Fibroblast of skin of right quadriceps (primary cell): ENCODE measurements at regions not wholly inside any gene's neighbourhood (a gene's known extent, or its start where the extent isn't known, plus 50 kb on each side); places are given as distances from the start of the nearest gene placed in this dataset.
"Not testable (repeated sequence)": the region's sequence is repeated elsewhere in the genome, so short reads cannot be mapped to it uniquely, and the experiment has no call there.

Source experiments
- DNase-seq: peaks from one replicate; pipeline ENCODE4 v3.0.0-alpha.2; 2013

DNA sequence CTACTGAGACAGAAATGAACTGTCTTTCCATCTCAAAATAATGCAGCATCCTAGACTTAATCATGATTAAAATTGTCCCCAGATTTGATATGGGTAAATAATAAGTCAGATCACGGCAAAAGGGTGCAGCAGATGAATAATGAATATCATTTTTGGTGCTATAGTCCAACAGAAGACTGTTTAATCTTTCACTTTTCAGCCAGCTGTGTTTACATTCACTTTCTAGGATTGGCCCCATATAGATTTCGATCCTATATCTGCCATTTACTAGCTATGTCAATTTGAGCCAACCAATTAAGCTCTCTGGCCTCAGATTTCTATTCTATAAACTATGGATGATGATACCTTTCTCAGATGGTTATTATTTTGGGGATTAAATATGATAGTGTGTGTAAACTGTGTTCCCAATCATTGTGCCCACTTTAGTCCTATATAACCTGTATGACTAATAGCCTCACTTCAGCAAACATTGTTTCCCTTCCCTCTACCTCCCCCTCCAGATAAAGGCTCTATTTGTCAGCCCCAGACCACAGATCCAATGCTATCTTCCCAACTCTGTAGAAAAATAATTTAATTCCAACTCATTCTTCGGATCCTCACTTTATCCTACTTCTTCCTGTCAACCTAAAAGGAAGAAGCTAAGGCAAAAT, 53.6 kb upstream of the NT5E start:
- no peak for DNase-seq

DNA sequence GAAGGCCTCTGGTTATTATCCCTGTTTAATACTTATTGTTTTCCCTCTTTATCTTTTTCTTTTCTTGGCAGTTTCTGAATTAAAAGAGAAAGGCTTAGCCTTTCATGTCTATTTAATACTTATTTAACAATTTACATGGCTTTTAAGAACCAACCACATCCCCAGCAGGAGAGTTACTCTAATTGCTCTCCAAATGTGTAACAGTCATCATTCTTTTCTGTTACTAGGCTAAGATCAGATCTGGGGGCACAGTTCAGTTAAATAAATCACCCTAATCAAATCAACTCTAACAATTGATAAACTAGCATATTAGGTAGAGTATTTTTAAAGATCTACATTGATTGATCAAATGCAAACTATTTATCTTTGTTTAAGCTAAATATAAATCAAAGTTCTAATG, 54.1 kb upstream of the NT5E start:
- DNase-seq: no peak

DNA sequence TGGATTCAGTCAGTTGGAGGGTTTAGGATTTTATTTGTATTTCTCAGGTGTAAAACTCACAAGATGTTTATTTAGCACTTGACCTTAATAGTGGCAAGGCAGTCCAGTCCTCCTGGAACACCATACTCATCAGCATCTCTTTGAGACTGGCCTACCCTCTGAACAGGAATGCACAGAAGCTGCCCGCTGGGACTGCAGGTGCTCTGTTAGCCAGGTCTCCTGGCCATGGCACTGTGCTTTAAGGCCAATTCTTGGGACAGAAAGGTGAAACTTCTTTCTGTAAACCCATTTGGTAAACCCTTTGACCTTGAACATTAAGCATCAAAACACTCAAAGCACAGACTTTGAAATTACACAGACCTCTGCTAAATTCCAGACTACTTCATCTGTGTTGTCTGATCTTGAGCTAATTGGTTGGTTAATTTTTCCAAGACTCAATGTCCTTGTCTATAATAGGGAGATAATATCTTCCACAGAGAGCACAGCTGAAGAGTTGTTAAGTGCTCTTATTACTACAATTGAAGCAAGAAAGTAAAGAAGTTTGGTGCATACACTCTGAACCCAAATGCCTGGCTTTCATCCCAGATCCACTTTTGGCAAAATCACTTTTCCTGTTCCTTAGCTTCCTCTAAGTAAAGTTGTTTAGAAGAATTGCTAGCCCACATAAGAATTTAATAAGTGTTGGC, 54.9 kb upstream of the NT5E start:
- DNase-seq: no peak

DNA sequence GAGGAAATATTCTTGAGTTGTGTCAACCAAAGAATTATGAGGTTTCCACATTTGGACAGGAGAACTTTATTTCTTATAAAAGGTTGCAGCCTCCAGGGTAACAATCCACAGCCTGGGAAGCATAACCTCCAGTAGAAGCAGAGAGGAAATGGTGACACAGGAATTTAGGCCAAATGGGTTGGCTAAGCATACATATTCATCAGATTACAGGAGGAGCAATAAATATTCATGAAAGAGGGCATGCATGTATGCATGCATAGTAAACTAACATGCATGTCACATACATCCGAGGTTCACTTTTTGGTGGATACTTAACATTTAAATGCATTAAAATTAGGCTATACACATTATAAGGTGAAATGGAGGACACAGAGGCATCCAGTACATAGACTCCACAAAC, 55.7 kb upstream of the NT5E start:
- no peak for DNase-seq

DNA sequence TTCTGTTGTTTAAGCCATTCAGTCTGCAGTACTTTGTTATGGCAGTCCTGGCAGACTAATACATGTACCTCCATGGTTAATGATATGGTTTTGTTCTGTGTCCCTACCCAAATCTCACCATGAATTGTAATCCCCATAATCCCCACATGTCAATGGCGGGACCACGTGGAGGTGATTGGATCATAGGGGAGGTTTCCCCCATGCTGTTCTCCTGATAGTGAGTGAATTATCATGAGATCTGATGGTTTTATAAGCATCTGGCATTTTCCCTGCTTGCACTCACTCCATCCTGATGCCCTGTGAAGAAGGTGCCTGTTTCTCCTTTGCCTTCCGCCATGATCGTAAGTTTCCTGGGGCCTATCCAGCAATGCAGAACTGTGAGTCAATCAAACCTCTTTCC, 57.5 kb upstream of the NT5E start:
- DNase-seq: no peak

DNA sequence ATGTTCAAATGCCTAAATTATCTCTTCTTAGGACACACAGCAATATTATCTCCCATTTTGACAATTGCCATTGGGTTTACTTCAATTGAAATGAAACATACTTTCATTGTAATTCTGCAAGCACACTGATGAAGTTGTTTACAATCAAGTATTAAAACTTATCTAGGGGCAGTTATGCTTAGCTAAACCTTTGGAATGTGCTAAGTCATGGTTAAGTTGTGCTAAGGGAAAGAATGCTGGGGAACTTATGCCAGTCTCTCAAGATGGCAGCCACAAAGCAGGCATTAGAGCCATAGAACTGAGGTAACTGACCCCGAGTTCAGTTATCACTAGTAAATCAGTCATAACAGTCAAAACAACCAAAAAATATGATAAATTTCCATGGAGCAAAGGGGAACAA, 59.1 kb upstream of the NT5E start:
- DNase-seq: peak; percentile 27

DNA sequence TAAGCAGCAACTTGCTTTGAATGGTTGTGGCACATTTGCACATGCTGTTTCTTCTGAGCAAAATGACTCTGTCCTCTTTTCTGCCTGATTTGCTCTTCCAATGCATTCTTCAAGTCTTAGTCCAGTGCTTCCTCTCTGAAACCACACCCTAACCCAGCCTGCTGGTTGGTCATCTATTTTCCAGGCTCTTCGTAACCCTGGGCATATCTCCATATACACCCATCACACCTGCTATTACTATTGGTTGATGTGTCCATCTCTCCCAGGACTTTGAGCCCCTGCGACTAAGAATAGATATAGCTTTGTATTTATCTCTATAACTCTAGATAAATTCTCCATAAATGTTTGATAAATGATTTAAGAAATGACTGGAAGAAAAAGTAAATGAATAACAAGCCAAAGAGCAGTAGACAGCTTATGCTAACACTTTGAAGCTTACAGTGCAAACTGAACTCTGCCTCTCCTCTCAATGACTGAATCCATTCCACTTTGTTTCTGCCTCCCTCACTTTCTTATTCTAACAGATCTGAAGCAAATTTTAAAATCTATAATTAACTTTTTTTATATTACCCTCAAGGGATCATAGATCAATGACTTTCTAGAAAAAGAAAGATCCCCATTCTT, 59.7 kb upstream of the NT5E start:
- DNase-seq: no peak

DNA sequence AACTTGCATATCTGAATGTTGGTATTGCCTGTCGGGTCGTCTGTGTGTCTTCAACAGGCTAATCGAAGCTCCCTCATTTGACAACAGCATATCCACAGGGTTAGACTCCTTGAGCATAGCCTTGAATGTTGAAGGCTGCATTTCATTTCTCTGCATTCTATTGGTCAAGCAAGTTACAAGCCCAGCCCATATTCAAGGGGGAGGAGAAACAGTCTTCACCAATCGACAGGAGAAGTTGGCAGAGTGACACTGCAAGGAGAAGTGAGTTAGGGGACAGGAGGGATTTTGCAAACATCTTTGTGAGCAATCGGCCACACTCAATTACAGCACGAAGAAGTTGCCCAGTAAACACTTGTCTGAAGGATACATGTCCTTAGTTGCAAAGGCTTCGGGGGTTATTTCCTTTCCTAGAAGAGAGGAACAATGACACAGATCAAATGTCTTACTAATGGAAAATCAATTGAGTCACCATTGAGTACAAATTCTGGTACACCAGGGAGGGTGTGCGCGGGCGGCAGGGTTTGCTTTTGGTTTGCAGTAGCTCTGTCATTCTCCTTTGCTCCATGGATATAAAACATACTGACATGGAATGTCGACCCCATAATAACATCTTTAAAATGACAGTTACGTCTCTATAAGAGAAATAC, 60.6 kb upstream of the NT5E start:
- no peak for DNase-seq

DNA sequence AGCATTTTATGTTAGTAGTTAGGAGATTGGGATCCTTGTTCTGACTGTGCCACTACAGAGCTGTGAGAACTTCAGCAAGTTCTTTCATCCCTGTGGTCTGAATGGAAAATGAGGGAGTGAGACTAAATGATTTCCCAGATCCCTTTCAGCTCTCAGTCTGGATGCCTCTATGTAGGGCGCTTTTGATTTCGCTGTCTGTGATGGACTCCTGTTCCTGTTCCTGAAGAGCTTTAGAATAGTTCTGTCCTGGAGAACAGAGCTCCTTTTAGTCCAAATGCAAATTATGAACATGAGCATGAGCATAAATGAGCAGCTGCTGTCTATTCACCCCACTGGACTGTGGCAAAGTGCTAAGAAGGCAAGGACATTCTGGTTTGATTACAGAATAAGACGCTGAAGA, 61.4 kb upstream of the NT5E start:
- DNase-seq: no peak

DNA sequence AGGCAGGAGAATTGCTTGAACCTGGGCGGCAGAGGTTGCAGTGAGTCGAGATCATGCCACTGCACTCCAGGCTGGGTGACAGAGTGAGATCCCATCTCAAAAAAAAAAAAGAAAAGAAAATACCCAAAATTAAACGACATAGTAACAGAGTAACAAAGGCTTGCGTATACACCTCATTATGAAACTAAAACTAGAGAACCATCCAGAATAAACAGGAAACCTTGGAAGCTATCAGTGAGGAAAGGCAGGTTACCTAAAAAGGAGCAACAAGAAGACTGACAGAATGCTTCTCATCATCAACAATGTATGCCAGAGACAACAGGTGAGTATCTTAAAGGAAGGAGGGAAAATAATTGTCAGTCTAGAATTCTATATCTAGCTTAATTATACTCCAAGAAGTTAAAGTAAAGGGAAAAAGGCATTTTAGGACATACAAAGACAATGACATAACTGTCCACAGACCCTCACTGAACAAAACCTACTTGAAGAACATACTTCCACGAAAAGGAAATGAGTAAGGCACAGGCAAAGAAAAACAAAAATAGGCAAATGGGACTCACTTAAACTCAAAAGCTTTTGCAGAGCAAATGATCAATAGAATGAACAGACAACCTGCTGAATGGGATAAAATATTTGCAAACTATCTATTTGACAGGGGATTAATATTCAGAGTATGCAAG, 64.1 kb upstream of the NT5E start:
- DNase-seq: no peak

DNA sequence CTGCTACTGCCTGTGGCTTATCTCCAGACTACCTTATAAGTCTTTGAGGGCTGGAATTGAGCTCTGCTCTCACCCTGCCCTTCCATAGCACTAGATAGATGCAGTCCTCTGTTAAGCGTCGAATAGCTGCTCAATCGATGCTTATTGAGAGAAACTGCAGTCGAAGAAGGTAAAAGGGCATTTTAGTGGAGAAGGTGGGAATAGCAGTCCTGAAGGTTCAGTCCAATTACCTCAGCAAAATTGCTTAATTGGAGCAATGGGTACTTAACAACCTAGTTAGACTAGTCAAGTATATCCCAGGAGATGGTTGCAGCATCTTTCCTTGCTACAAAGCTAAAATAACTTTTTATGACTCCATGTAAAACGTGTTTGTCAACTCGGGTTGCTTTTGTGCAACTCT, 66.8 kb upstream of the NT5E start:
- DNase-seq: no peak

DNA sequence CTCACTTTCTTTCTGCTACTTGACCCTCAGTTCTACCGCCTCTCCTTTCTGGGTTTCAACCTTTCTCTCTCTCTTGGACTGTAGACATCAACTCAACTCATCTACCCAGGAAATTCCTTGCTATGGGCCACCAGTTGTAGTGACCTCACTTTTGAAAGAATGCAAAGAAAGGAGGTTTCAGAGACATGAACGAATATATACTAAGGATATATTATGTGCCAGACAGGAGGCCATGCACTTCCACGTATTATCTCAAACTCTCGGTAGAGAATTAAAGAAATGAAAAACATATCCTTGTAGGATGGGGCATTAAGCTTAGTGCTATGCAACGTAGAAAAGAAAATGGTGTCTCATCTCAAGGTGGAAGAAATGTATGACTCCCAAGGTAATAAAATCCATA, 67.3 kb upstream of the NT5E start:
- no peak for DNase-seq

DNA sequence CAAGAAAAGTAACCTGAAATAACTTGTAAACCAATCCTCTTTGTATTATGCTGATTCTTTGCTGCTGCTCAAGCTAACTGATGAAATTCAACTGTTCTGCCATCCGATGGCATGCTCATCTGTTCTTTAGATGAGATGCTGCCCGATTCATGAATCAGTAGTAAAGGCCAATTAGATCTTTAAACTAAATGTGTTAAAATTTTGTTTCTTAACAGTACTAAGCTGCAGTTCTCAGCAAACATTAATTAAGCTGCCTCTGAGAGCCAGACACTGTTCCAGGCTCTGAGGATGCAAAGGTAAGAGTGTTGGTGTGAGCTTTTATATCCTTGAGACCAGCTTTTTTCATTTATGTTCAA, 77.0 kb upstream of the NT5E start:
- DNase-seq: no peak

DNA sequence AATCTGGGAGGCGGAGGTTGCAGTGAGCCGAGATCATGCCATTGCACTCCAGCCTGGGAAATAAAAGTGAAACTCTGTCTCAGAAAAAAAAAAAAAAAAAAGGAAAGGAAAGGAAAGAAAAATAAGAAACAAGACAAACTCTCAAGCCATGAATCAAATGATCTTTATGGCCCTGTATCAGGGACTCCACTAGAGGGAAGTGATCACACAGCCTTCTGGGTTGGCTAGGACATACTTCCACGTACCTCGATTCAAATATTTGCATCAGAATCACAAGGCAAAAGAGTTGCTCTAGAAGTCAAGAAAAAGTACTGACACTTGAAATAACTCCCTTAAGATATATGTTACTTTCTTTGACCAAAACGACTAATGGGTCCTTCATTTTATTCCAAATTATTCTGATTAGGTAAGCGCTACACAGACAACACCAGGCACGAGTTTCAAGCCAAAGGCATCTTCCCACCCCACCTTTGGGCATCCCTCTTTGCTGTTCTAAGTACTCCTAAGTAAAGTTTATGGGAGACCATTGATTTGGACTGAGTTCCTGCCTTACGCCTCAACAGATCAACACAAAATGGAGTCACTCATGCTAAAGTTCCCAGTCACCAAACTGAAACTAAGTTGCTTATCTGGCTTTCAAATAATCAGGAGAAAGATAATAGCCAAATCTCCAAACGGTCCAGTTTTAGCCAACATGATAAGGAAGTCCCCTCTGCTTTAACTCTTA, 77.5 kb upstream of the NT5E start:
- DNase-seq: peak; percentile 13

DNA sequence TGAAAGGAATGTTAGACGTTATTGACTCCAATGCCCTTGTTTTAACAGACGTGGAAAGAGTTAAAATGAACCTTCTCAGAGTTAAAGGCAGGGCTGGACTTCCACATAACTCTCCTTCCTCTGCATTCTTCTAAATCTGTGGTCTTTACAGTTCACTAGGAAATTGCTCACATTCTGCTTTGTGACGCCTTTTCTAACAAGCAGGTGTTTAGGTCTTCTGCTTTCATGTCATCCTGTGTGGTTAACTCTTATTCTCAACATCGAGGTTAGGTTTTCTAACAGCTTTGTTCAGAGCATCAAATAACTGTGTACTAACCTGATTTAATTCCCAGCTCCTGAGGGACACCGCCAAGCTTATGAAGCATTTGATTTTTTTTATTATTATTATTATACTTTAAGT, 81.3 kb upstream of the NT5E start:
- no peak for DNase-seq

DNA sequence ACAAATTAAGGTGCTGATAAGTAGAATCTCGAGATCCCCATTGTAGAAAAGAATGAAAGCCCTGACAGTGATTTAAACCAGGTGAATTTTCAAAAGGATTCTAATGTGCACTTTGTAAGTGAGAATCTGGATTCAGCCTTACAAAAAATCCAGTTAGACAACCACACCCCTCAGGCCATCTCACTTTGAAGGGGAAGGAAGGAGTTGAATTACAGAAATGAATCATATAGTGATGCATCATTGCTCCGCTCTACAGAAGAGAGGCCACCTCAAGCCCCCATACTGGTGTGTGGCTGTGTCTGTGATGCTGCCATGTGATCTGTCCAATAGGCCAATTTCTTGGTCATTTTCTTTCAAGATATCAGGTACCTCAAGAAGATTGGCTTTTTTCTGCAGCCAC, 85.5 kb upstream of the NT5E start:
- peak; percentile 77 for DNase-seq

DNA sequence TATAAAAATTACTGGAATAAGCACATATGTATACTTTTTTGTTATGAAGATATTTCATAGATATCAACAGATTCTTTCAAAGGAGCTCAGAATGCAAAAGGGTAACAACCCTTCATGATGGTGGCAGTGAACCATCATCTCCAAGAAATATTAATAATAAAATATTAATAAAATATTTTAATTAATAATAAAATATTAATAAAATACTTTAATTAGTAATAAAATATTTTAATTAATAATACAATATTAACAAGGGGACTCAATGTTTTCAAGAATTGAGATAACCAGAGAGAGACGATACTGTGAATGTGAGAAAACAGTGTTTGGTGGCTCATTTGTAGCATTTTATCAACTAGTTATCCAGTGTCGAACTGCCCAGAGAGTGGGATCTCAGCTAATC, 86.0 kb upstream of the NT5E start:
- DNase-seq: no peak

DNA sequence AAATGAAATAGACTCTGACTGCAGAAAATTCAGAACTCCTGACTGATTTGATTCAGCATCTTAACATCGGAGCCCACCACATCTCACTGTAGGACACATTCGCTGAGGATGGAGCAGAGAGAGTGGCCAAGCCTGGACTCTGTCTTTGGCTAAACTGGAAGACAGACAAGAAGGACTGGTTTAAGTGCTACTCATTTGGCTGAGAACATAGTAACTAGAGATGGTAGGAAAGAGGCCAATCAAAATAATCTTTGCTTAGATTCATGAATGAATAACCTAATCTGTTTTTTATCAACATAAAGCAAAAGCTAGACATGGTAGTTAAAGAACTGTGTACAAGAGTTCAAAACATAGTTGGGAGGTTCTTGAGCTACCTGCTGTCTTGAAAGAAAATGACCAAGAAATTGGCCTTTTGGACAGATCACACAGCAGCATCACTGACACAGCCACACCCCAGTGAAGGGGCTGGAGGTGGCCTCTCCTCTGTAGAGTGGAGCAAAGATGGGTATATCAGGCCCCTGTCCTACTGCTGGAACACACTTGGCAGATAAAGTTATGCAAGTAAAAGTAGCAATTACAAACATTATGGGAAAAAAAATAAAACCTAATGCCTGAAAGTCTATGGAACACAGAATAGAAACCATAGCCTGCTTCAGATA, 87.1 kb upstream of the NT5E start:
- DNase-seq: no peak

DNA sequence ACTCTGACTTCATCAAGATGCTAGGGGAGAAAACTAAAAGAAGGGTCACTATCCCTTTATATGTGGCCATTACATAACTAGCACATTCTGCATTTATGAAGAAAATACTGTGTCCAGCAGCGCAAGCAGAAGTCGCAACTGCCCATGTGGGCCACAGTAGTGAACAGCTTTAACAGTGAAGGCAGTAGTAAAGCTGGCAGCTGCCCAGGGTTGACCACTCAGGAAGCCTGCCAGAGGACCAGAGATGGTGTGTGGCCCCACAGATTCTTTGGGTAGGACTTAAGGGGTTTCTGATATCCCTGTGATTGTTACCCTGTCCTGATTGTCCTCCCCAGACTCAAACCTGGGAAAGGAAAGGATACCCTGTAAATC, 88.3 kb upstream of the NT5E start:
- DNase-seq: no peak

DNA sequence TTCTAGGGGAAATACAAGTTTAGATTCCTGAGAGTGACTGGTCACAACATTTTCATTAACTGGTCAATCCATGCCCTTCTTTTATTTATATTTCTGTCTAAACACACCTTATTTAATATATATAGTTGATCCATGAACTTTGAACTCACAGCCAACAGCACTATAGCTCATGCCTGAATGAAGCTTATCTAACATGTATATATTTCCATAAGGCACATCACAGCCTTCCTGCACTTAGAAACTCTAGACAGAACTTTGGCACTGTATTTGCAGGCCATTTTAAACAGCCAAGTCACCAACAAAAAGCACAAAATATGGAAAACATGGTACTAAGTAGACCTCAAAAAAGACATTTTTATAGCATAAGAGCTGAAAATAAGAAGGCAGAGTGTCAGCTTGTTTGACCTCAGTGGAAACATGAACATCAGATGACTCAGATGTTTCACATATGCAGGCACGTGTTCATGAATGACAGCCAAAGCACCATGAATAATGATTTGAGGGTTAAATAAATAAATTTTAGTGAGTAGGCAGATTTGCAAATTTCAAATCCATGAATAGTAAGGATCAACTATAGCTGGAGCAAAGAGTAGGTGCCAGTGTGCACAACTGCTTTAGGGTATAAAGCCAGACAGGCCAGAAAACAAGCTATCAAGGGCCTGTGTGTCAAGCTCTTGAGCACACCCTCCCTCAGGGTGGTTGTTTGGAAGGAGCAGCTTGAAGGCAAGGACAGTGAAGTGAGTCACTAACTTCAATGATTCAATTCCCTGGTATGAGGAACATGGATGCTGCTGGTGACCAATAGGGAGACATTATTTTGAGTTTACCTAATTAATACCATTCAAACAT, 88.9 kb upstream of the NT5E start:
- DNase-seq: peak; percentile 98

DNA sequence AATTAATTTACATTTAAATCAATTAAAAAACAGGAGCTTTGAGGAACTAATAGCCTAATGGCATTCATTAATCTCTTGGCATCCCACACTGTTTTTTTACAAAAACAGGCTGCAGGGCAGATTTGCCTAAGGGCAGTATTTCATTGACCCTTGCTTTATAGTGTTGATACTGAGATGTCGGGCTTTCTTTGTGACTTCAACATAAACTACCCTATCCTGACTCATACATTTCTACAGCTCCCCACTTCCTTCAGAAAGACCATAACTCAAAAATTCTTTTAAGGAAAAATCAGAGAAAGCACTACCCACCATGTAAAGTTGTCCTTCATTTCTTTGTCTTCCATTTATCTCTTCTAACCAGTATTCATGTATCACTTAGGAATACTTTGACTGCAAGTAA, 92.2 kb upstream of the NT5E start:
- no peak for DNase-seq

DNA sequence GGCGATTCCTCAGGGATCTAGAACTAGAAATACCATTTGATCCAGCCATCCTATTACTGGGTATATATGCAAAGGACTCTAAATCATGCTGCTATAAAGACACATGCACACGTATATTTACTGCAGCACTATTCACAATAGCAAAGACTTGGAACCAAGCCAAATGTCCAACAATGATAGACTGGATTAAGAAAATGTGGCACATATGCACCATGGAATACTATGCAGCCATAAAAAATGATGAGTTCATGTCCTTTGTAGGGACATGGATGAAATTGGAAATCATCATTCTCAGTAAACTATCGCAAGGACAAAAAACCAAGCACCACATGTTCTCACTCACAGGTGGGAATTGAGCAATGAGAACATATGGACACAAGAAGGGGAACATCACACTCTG, 93.1 kb upstream of the NT5E start:
- DNase-seq: not testable (repeated sequence)
